OCI-LY7 (cell line): ENCODE measurements at regions not wholly inside any gene's neighbourhood (a gene's known extent, or its start where the extent isn't known, plus 50 kb on each side); places are given as distances from the start of the nearest gene placed in this dataset.

Source experiments
- EZH2phosphoT487 ChIP-seq: fragments of 200-600 bp; sonication (generic); IDR thresholded peaks from 2 replicates; pipeline ENCODE4 v1.6.1; 2018; ENCODE audit warnings: low read depth, borderline replicate concordance, mild to moderate bottlenecking, mixed run types, antibody characterized with exemption, low read length, moderate library complexity, mixed read lengths
- TF ChIP-seq, protein P1 (sequence below): fragments of 200-600 bp; sonication (generic); conservative IDR thresholded peaks from 2 replicates; pipeline ENCODE4 v1.5.1; 2014; ENCODE audit warnings: mild to moderate bottlenecking, antibody characterized with exemption, low read length, moderate library complexity, mixed read lengths

DNA sequence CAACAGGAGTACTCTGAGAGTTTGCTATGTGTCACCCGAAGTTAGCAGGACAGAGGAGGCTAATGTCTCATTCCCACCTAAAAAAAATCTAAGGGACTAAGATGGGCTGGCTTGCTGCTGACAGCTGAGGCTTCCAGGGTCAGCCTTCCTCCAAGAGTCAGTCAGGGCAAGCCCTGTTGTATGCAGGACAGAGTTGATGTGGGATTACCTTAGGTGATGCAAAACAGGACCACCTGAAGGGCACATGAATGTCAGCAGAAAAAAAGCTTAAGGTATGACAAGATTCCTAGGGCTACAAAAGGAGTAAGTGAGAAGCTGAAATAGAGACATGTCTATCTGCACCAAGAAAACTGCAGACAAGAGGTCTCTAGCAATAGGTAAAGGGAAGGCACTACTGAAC lies 151.5 kb downstream of the NHLRC3 start:
- TF ChIP-seq, protein P1, sequence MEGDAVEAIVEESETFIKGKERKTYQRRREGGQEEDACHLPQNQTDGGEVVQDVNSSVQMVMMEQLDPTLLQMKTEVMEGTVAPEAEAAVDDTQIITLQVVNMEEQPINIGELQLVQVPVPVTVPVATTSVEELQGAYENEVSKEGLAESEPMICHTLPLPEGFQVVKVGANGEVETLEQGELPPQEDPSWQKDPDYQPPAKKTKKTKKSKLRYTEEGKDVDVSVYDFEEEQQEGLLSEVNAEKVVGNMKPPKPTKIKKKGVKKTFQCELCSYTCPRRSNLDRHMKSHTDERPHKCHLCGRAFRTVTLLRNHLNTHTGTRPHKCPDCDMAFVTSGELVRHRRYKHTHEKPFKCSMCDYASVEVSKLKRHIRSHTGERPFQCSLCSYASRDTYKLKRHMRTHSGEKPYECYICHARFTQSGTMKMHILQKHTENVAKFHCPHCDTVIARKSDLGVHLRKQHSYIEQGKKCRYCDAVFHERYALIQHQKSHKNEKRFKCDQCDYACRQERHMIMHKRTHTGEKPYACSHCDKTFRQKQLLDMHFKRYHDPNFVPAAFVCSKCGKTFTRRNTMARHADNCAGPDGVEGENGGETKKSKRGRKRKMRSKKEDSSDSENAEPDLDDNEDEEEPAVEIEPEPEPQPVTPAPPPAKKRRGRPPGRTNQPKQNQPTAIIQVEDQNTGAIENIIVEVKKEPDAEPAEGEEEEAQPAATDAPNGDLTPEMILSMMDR: no peak
- TF ChIP-seq EZH2phosphoT487: no peak
